ENCODE measurements at regions not wholly inside any gene's neighbourhood (a gene's known extent, or its start where the extent isn't known, plus 50 kb on each side); places are given as distances from the start of the nearest gene placed in this dataset.

- TF ChIP-seq EZH2 (IDR thresholded peaks at IDR 0.05; ENCODE audit: low read length) (no peak), CTCF (optimal IDR thresholded peaks at IDR 0.05 in 1 of 3, IDR thresholded peaks at IDR 0.05 in 1 of 3, conservative IDR thresholded peaks at IDR 0.05 in 1 of 3; ENCODE audit: extremely low read depth in 1 of 3, insufficient read depth in 2 of 3, low read length in 3 of 3) (no peak)
- H2AFZ ChIP-seq (ENCODE audit: control insufficient read depth, low read length), result no peak overlapping the region
- H3K27ac ChIP-seq (ENCODE audit: control insufficient read depth, insufficient read depth, low read length), result no peak overlapping the region
- H4K20me1 ChIP-seq (ENCODE audit: control insufficient read depth, extremely low read depth, insufficient read depth, low read length), result no peaks in the 10 kb centered on the region
- no peak overlapping the region for H3K4me3 ChIP-seq (ENCODE audit: control insufficient read depth in 2 of 3, extremely low read depth in 1 of 3, insufficient read depth in 2 of 3, low read depth in 1 of 3, low read length in 3 of 3)
- H3K27me3 ChIP-seq (ENCODE audit: control insufficient read depth, extremely low read depth, insufficient read depth, low read length), result no peaks in the 10 kb centered on the region
- dilution Hi-C loops (cut with MboI; ENCODE audit: extremely low pct_ligation_motif_present, low sequenced_read_pairs), result no loop called here
- H3K9me3 ChIP-seq (ENCODE audit: control insufficient read depth, low read depth, low read length), result no peaks in the 10 kb centered on the region
- no peaks in the 10 kb centered on the region for H3K79me2 ChIP-seq (ENCODE audit: control insufficient read depth, insufficient read depth, low read length)
- no peak overlapping the region for H3K4me2 ChIP-seq (ENCODE audit: control insufficient read depth, extremely low read depth, insufficient read depth, low read depth, low read length)
- H3K36me3 ChIP-seq (ENCODE audit: control insufficient read depth in 2 of 2, extremely low read depth in 1 of 2, insufficient read depth in 2 of 2, low read length in 2 of 2), result no peaks in the 10 kb centered on the region
- no peak overlapping the region for H3K9ac ChIP-seq (ENCODE audit: control insufficient read depth, extremely low read depth, insufficient read depth, low read length)
- DNase-seq (ENCODE audit: low read depth, low spot score), result no peak
- no peaks in the 10 kb centered on the region for H3K9me1 ChIP-seq (ENCODE audit: control insufficient read depth, extremely low read depth, insufficient read depth, low read length)
- FAIRE-seq, result no peak
- no peaks in the 10 kb centered on the region for H3K4me1 ChIP-seq (ENCODE audit: control insufficient read depth, extremely low read depth, insufficient read depth, low read length)
These were observed 146.4 kb upstream of the ZNF32 start for GRCh38 chr10:43795093-43795492.

GRCh38 chr10:43794181-43794815 lies 145.6 kb upstream of the ZNF32 start:
- no peaks in the 10 kb centered on the region for H3K27me3 ChIP-seq (ENCODE audit: control insufficient read depth, extremely low read depth, insufficient read depth, low read length)

More at GRCh38 chr10:43794181-43794815, 145.6 kb upstream of the ZNF32 start:
- Histone ChIP-seq H2AFZ (ENCODE audit: control insufficient read depth, low read length) (no peak overlapping the region), H3K4me1 (ENCODE audit: control insufficient read depth, extremely low read depth, insufficient read depth, low read length) (no peaks in the 10 kb centered on the region), H3K4me2 (ENCODE audit: control insufficient read depth, extremely low read depth, insufficient read depth, low read depth, low read length) (no peak overlapping the region), H3K9me1 (ENCODE audit: control insufficient read depth, extremely low read depth, insufficient read depth, low read length) (no peaks in the 10 kb centered on the region), H4K20me1 (ENCODE audit: control insufficient read depth, extremely low read depth, insufficient read depth, low read length) (no peaks in the 10 kb centered on the region), H3K27ac (ENCODE audit: control insufficient read depth, insufficient read depth, low read length) (no peak overlapping the region), H3K9ac (ENCODE audit: control insufficient read depth, extremely low read depth, insufficient read depth, low read length) (no peak overlapping the region), H3K4me3 (ENCODE audit: control insufficient read depth in 2 of 3, extremely low read depth in 1 of 3, insufficient read depth in 2 of 3, low read depth in 1 of 3, low read length in 3 of 3) (no peak overlapping the region), H3K36me3 (ENCODE audit: control insufficient read depth in 2 of 2, extremely low read depth in 1 of 2, insufficient read depth in 2 of 2, low read length in 2 of 2) (no peaks in the 10 kb centered on the region), H3K9me3 (ENCODE audit: control insufficient read depth, low read depth, low read length) (no peaks in the 10 kb centered on the region), H3K79me2 (ENCODE audit: control insufficient read depth, insufficient read depth, low read length) (no peaks in the 10 kb centered on the region)
- no peak for TF ChIP-seq EZH2 (IDR thresholded peaks at IDR 0.05; ENCODE audit: low read length)
- no peak for TF ChIP-seq CTCF (optimal IDR thresholded peaks at IDR 0.05 in 1 of 3, IDR thresholded peaks at IDR 0.05 in 1 of 3, conservative IDR thresholded peaks at IDR 0.05 in 1 of 3; ENCODE audit: extremely low read depth in 1 of 3, insufficient read depth in 2 of 3, low read length in 3 of 3)
- dilution Hi-C loops (cut with MboI; ENCODE audit: extremely low pct_ligation_motif_present, low sequenced_read_pairs), result no loop called here
- no peak for DNase-seq (ENCODE audit: low read depth, low spot score)
- no peak for FAIRE-seq
